ENCODE measurements at regions not wholly inside any gene's neighbourhood (a gene's known extent, or its start where the extent isn't known, plus 50 kb on each side); places are given as distances from the start of the nearest gene placed in this dataset.

GRCh38 chr6:153780011-153780410, 259.0 kb upstream of the OPRM1 start:
- no peak for DNase-seq

DNA sequence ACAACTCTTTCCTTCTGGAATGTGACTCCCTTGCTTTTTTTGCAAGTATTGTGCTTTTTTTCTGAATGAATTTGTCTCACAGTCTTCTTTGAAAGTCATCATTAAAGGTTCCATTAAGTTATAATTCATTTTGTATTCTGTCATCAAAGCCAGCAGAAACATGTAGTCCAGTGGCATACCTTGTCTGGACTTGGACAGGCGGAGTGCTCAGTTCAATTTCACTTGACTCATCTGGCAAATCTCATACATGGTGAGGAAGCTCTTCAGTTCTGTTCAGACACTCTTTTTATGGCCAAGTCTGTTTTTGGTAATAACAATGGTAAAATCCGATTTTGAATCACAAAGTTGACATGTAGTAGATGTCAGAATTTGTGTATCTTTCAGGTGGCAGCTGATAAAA, 260.8 kb upstream of the OPRM1 start:
- DNase-seq = no peak

- DNase-seq = no peak
These were observed 267.5 kb upstream of the OPRM1 start for GRCh38 chr6:153771577-153771976.

GRCh38 chr6:153767127-153767526, 271.9 kb upstream of the OPRM1 start:
- DNase-seq = no peak

DNA sequence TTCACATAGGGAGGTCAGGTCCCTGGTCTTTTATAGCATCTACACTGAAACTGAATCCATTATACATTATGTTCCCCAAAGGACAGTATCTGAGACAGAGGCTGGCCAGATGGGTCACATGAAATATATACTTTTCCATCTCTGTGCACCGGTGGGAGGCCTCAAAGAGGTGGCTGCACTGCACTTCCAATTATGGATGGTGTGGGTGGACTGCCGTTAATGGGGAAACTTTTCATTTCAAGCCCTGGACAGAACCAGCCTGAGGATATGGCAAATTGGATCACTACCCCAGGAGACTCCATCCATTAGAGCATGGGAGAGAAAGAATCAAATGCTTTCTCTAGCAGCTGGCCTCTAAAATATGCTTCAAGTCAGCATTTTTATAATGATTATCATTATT, 280.5 kb upstream of the OPRM1 start:
- no peak for DNase-seq

- no peak for DNase-seq
These were observed 303.3 kb upstream of the OPRM1 start for GRCh38 chr6:153735761-153736160.

GRCh38 chr6:153729189-153729588, 309.9 kb upstream of the OPRM1 start:
- no peak for DNase-seq

GRCh38 chr6:153727885-153728284, 311.2 kb upstream of the OPRM1 start:
- no peak for DNase-seq

GRCh38 chr6:153725456-153725855, 313.6 kb upstream of the OPRM1 start:
- no peak for DNase-seq

DNA sequence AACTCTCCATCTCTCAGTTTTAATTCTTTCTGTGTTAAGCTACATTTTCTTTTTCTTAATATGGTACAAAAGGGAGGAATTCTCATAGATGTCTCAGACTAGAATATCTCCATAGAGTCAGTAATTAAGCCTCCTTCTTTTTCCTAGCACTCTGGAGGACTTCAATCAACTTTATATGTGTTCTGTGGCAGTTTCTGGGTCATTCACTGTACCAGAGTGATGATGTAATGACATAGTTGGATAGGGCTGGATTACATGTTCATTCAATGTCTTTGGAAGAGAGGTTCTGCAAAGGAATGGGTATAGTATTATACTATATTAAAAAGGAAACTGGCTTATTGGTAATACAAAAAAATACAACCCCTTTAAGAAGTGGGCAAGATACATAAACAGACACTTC, 318.3 kb upstream of the OPRM1 start:
- DNase-seq = no peak

- DNase-seq = no peak
These were observed 333.6 kb upstream of the OPRM1 start for GRCh38 chr6:153705429-153705828.

- DNase-seq = no peak
These were observed 336.4 kb upstream of the OPRM1 start for GRCh38 chr6:153702671-153703070.

GRCh38 chr6:153698637-153699036, 340.4 kb upstream of the OPRM1 start:
- peak; percentile 11 for DNase-seq

GRCh38 chr6:153698001-153698400, 341.0 kb upstream of the OPRM1 start:
- no peak for DNase-seq

GRCh38 chr6:153677522-153677921, 361.5 kb upstream of the OPRM1 start:
- no peak for DNase-seq

- no peak for DNase-seq
These were observed 365.3 kb upstream of the OPRM1 start for GRCh38 chr6:153673750-153674149.

DNA sequence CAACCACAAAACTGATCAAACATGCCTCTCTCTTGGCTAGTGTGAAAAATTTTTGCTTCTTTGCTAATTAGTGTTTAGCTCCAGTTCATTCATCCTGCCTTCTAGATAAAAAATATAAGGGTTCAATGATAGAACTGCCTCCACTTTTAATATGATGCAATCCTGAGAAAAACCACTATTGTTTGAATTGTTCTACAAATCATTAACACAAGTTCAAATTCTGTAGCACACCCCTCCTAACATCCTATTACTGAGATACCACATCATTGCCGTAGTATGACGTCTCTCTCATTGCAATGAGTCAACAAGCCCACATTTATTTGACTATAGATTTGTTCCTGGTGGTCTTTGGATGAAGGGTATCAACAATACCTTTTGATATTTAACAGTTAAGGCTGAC, 365.8 kb upstream of the OPRM1 start:
- no peak for DNase-seq

GRCh38 chr6:153670403-153671026, 368.5 kb upstream of the OPRM1 start:
- no peak for DNase-seq

DNA sequence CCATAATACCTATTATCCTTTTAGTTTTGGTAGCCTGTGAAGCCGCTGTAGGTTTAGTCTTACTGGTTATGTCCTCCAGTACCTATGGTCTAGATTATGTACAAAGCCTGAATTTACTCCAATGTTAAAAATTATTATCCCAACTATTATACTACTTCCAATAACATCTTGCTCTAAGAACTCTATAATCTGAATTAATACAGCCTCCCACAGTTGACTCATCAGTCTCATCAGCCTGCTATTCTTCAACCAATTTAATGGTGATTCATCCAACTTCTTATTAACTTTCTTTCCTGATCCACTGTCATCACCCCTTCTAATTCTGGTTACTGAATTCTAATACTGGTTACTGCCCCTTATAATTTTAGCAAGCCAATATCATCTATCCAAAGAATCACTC, 370.3 kb upstream of the OPRM1 start:
- DNase-seq = no peak

DNA sequence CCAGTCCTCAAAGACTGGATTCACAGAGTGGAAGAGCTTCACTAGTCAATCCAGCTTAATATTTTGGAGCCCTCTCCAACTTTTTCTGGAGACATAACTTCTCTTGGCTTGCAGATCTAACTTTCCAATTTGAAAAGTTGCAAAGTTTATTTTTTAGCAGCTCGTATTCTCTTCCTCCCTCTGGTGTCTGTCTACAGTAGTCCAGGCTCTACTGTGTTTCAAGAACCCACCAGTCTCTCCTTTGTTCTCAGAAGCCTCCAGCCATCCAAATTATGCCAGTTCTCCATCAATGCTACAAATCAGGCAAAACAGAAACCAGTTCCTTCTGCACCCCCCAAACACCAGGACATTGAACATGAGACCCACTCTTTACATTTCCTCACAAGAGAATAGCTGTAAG, 376.1 kb upstream of the OPRM1 start:
- DNase-seq = no peak

DNA sequence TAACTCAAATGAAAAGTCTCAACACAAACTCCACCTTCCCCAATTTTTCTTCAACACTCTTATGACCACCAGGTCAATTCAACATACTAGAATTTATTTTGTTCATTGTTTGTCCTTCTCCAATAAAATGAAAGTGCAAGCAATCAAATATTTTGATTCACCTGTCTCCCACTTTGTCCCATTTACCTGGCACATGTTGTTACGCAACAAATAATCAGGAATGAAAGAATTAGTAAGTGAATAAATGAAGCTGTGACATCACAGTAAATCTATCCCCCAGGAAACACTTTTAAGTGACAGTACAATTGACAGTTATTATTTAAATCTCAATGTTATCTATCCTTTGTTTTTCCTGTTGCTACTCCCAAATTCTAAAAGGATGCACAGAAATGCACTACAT, 393.7 kb upstream of the OPRM1 start:
- DNase-seq = no peak

DNA sequence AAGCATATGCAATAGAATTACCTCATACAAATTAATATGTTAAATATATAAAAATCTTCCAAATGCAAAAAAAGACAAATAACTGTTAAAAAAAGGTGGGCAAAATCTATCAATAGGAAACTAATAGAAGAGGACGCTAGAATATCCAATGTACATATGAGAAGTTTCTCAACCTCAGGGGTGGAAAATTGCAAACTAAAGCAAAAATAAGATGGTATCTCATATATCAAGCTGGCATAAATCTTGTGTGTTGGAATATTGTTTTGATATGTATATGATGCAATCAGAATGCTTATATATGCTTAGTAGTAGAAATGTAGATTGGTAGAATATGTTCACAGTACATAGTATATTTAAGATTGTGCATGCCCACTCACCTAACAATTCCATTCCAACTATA, 395.0 kb upstream of the OPRM1 start:
- no peak for DNase-seq

- DNase-seq = no peak
These were observed 404.6 kb upstream of the OPRM1 start for GRCh38 chr6:153634416-153634815.

DNA sequence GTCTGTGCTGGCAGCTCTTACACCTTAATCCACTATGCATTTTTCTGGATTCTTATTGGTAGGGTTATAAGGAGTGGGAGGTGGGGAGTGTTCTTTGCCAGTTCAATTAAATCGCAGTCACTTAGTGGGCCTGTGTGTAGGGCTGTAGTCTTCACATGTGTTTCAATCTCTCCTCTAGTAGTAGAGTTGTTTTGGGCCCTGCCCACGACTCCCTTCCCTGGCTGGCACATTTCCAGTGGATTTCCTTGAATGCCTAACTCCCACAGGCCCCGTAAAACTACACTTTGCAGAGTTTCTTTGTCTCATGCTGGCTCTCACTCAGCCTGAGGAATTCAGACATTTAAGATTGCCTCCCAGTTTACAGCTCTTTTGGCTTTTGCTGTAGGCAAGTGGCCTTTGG, 414.0 kb upstream of the OPRM1 start:
- peak; percentile 52 for DNase-seq

DNA sequence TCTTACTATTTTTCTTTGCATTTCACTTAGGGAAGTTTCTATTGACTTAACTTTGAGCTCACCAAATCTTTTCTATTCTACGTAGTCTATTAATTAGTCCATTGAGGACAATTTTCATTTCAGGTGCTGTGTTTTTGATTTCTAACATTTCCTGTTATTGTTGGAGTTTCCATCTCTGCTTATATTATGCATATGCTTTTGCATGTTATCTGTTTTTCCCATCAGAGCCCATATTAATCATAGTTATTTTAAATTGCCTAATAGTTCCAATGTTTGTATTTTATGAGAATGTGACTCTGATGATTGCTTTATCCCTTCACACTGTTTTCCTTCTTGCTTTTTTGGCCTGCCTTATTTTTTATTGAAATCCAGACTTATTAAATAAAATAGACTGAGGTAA, 414.5 kb upstream of the OPRM1 start:
- DNase-seq = no peak

DNA sequence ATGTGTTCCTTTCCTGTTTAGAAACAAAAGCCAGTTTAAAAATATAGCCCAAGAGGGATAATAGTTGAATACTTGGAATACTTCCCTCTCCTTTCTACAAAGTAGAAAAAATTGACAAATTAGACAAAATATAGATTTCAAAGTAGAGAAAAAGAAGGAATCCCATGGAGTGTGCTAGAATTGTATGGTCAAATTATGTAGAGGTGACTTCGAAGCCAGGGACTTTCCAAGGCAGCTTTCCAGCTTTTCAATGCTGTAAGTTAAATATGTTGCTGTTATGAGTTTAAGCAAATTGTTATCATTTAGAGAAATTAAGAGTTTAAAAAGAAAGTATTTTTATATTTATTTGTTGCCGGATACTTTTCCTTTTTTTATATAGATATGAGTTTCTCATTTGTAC, 415.5 kb upstream of the OPRM1 start:
- no peak for DNase-seq

Data from fibroblast of skin of right biceps (primary cell).